ENCODE measurements at regions not wholly inside any gene's neighbourhood (a gene's known extent, or its start where the extent isn't known, plus 50 kb on each side); places are given as distances from the start of the nearest gene placed in this dataset.

- H3K27me3 ChIP-seq (ENCODE audit: control insufficient read depth, low read length) = no peaks in the 10 kb centered on the region
- peaks cover 7% of the 10 kb centered on the region for H3K9me3 ChIP-seq (ENCODE audit: control insufficient read depth, insufficient read depth, low read length)
- no peak overlapping the region for H3K27ac ChIP-seq (ENCODE audit: low read depth, low read length)
- H3K4me2 ChIP-seq (ENCODE audit: low read length) = no peak overlapping the region
- no peaks in the 10 kb centered on the region for H3F3A ChIP-seq (ENCODE audit: control insufficient read depth, insufficient read depth)
- TF ChIP-seq EZH2phosphoT487 (IDR thresholded peaks at IDR 0.05; ENCODE audit: borderline replicate concordance, low read length) (no peak), CTCF (IDR thresholded peaks at IDR 0.05; ENCODE audit: low read depth, low read length, poor library complexity, severe bottlenecking) (no peak)
- H3K4me1 ChIP-seq (ENCODE audit: control insufficient read depth, low read length) = peaks cover 1% of the 10 kb centered on the region
- no peaks in the 10 kb centered on the region for H3K36me3 ChIP-seq (ENCODE audit: control insufficient read depth, low read length)
- no peak overlapping the region for H3K4me3 ChIP-seq (ENCODE audit: low read length)
- H4K20me1 ChIP-seq (ENCODE audit: control insufficient read depth, insufficient read depth, low read depth, low read length) = no peaks in the 10 kb centered on the region
- H3K79me2 ChIP-seq (ENCODE audit: control insufficient read depth, low read length) = no peaks in the 10 kb centered on the region
- H3K9me2 ChIP-seq (replicated peaks; ENCODE audit: control insufficient read depth, low read length) = no peaks in the 10 kb centered on the region
Measured at GRCh38 chrX:7789200-7789599, 53.8 kb upstream of the VCX start.

- no peaks in the 10 kb centered on the region for H3K79me2 ChIP-seq (ENCODE audit: control insufficient read depth, low read length)
Measured at GRCh38 chrX:7788334-7788733, 54.6 kb upstream of the VCX start.

GRCh38 chrX:7787714-7788113 is 55.3 kb upstream of the VCX start:
- Histone ChIP-seq H3K36me3 (ENCODE audit: control insufficient read depth, low read length) (no peaks in the 10 kb centered on the region), H3K4me3 (ENCODE audit: low read length) (no peak overlapping the region), H3K4me2 (ENCODE audit: low read length) (no peak overlapping the region), H3F3A (ENCODE audit: control insufficient read depth, insufficient read depth) (no peaks in the 10 kb centered on the region), H3K27me3 (ENCODE audit: control insufficient read depth, low read length) (no peaks in the 10 kb centered on the region), H3K4me1 (ENCODE audit: control insufficient read depth, low read length) (no peaks in the 10 kb centered on the region), H3K9me3 (ENCODE audit: control insufficient read depth, insufficient read depth, low read length) (peaks cover 7% of the 10 kb centered on the region), H3K79me2 (ENCODE audit: control insufficient read depth, low read length) (no peaks in the 10 kb centered on the region), H3K27ac (ENCODE audit: low read depth, low read length) (no peak overlapping the region), H3K9me2 (replicated peaks; ENCODE audit: control insufficient read depth, low read length) (no peaks in the 10 kb centered on the region), H4K20me1 (ENCODE audit: control insufficient read depth, insufficient read depth, low read depth, low read length) (no peaks in the 10 kb centered on the region)
- no peak for TF ChIP-seq CTCF (IDR thresholded peaks at IDR 0.05; ENCODE audit: low read depth, low read length, poor library complexity, severe bottlenecking)
- no peak for TF ChIP-seq EZH2phosphoT487 (IDR thresholded peaks at IDR 0.05; ENCODE audit: borderline replicate concordance, low read length)

More at GRCh38 chrX:7788334-7788733, 54.6 kb upstream of the VCX start:
- TF ChIP-seq EZH2phosphoT487 (IDR thresholded peaks at IDR 0.05; ENCODE audit: borderline replicate concordance, low read length) = no peak
- TF ChIP-seq CTCF (IDR thresholded peaks at IDR 0.05; ENCODE audit: low read depth, low read length, poor library complexity, severe bottlenecking) = no peak
- Histone ChIP-seq H3K9me2 (replicated peaks; ENCODE audit: control insufficient read depth, low read length) (no peaks in the 10 kb centered on the region), H4K20me1 (ENCODE audit: control insufficient read depth, insufficient read depth, low read depth, low read length) (no peaks in the 10 kb centered on the region), H3K9me3 (ENCODE audit: control insufficient read depth, insufficient read depth, low read length) (peaks cover 7% of the 10 kb centered on the region), H3K4me1 (ENCODE audit: control insufficient read depth, low read length) (no peaks in the 10 kb centered on the region), H3K27ac (ENCODE audit: low read depth, low read length) (no peak overlapping the region), H3K4me3 (ENCODE audit: low read length) (no peak overlapping the region), H3K36me3 (ENCODE audit: control insufficient read depth, low read length) (no peaks in the 10 kb centered on the region), H3K4me2 (ENCODE audit: low read length) (no peak overlapping the region), H3K27me3 (ENCODE audit: control insufficient read depth, low read length) (no peaks in the 10 kb centered on the region), H3F3A (ENCODE audit: control insufficient read depth, insufficient read depth) (no peaks in the 10 kb centered on the region)

GRCh38 chrX:7784580-7784979 is 58.4 kb upstream of the VCX start:
- TF ChIP-seq EZH2phosphoT487 (IDR thresholded peaks at IDR 0.05; ENCODE audit: borderline replicate concordance, low read length) (no peak), CTCF (IDR thresholded peaks at IDR 0.05; ENCODE audit: low read depth, low read length, poor library complexity, severe bottlenecking) (no peak)
- Histone ChIP-seq H3K4me2 (ENCODE audit: low read length) (no peak overlapping the region), H3K4me1 (ENCODE audit: control insufficient read depth, low read length) (no peaks in the 10 kb centered on the region), H3K27ac (ENCODE audit: low read depth, low read length) (no peak overlapping the region), H3K36me3 (ENCODE audit: control insufficient read depth, low read length) (no peaks in the 10 kb centered on the region), H3K27me3 (ENCODE audit: control insufficient read depth, low read length) (no peaks in the 10 kb centered on the region), H3K4me3 (ENCODE audit: low read length) (no peak overlapping the region), H3K9me2 (replicated peaks; ENCODE audit: control insufficient read depth, low read length) (no peaks in the 10 kb centered on the region), H3K9me3 (ENCODE audit: control insufficient read depth, insufficient read depth, low read length) (peaks cover 7% of the 10 kb centered on the region), H3K79me2 (ENCODE audit: control insufficient read depth, low read length) (no peaks in the 10 kb centered on the region), H4K20me1 (ENCODE audit: control insufficient read depth, insufficient read depth, low read depth, low read length) (no peaks in the 10 kb centered on the region), H3F3A (ENCODE audit: control insufficient read depth, insufficient read depth) (no peaks in the 10 kb centered on the region)

Measured in DOHH2 (cell line).